NCI-H1092 (cell line): ENCODE measurements at regions not wholly inside any gene's neighbourhood (a gene's known extent, or its start where the extent isn't known, plus 50 kb on each side); places are given as distances from the start of the nearest gene placed in this dataset.
"Not testable (repeated sequence)": the region's sequence is repeated elsewhere in the genome, so short reads cannot be mapped to it uniquely, and the experiment has no call there.

Experiments used
- DNase-seq: peaks from one replicate; lab custom pipeline; 2025; lab: John Stamatoyannopoulos, UW

DNA sequence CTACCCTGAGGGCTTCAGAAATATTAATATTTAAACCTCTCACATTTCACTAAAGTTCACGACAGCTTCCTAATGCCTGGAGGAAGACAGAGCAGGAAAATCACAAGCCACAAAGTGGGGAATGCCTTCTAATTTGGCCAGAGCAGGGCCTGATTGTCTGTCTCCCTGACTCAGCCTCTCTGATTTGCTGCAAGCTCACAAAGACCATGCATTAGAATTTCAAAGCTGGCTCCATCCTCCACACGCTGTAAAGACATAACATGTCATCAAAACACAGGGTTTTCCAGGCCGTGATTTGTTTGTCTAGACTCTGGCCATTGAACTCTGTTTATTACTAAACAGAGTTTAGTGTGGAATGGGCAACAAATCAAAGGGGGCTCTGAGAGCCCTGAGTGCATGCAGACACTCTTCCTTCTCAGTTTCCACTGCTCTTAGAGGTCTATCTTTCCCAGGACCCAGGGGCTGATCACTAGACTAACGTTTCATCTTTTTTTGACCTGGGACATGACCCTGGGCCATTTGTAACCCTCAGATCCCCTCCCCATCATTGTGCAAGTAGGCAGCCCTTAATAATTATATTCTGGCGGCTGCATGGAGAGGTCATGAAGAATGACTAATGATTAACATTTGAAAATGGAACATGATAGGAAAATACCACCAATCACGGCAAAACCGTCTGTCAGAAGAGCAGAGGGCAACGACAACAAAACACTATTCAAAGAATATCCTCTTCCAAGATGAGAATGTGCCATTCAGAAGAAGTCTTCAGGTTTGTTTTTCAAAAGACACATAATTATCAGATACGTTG lies 140.2 kb downstream of the ENC1 start:
- DNase-seq = no peak

DNA sequence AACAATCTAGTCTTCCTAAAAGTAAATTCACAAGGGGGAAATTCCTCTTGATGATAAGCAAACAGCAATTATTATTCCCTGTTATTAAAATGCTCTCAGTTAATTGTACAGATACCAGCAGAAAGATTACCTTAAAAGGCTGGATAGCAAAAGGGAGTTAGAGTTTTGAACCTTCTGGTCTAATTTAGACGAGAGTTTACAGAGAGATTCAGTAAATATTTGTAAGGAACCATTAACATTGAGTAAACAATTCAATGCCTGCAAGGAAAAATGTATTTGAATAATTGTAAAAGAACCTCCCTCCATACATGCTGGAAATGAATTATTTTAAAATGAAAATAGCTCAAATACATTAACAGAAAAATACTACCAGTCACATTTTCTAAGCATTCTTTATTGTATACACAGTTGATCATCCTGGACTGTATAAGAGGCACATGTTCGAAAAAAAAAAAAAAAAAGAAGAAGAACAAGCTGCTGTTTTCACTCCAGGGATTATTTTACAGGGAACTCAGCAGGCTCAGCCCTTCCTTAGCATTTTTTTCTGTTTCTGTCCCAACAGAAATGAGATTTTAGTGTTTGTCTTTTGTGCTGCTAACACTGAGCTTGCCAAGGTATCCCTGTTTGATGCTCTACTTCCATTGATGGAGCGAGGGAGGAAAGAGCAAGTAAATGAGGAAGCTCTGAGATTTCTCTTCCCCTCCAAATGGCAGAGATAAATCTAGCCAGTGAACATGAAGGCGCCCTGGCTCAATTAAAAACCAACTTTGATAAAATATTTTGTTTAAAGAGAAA lies 141.1 kb downstream of the ENC1 start:
- DNase-seq = no peak

DNA sequence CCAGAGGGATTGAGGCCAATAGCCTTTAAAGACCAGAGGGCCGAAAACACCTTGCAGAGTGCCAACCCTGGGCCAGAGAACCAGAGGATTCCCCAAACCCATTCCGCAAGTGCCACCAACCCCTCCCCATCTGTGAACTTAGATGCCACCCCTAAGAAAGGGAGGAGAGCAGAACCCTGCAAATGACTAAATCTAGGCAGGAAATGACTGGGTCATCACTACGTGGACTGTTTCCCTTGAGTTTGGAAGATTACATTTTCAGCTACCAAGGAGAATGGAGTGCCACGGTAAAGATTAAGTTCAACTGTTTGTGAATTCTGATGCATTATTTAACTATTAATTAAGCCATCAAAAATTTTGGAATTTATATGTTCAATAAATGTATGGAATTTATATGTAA lies 142.8 kb downstream of the ENC1 start:
- DNase-seq = no peak

DNA sequence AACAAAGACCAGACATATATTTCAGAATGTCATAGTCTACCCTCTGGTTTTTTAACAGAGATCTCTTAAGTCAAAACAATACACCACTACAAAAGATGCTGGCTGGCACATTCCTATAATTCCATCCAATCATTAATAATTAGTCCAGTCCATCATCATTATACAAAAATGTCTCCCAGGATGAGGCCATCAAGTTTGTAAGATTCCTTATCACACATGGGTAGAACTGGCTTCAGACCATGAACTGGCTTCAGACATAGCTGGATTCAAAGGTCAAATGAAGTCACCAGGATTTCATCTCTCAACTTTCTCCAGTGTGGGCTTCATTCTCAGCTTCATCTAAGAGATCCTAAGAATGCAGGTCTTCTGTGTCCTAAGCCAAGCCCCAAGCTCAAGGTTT lies 147.1 kb downstream of the ENC1 start:
- DNase-seq = no peak

DNA sequence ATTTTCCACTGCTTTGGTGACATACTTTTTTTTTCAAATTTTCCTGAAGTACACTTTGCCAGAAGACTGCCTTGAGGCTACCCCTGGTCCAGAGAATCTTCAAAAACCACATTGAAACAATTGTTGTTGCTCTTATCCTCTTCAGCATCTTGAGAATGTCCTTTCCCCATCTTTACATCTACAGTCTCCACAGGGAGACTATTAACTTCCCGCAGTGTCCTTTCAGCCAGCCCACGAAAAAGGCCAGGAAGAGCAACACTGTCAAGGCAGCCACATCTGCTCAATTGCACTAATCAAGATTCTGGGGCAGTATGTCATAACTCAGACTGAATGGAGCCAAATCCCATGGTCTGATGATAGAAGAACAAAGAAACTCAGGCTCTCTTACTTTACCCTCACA lies 148.3 kb downstream of the ENC1 start:
- no peak for DNase-seq

GRCh38 chr5:74491586-74491985 lies 148.9 kb downstream of the ENC1 start:
- no peak for DNase-seq

- no peak for DNase-seq
These were observed 149.7 kb downstream of the ENC1 start for GRCh38 chr5:74490814-74491213.

- no peak for DNase-seq
These were observed 157.5 kb downstream of the ENC1 start for GRCh38 chr5:74482990-74483389.

GRCh38 chr5:74482523-74482922 lies 158.0 kb downstream of the ENC1 start:
- DNase-seq = no peak

GRCh38 chr5:74481357-74481756 lies 159.2 kb downstream of the ENC1 start:
- not testable (repeated sequence) for DNase-seq

DNA sequence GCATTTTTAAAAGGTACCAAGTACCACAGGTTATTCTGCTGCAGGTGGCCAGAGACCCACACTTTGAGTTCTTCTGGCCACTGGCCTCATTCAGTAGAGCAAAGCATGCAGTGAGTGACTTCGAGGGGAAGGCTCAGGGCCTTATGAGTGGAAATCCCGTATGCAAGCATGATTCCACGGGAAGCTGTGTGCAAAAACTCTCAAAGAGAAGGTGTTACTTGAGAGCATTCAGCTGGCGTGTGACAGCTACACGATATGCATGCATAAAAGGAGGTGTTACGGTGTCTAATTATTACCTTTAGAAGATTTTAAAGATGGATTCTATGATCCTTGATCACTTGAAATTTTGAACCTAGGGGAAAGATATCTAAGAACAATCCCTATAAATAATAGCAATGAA lies 160.3 kb downstream of the ENC1 start:
- no peak for DNase-seq

DNA sequence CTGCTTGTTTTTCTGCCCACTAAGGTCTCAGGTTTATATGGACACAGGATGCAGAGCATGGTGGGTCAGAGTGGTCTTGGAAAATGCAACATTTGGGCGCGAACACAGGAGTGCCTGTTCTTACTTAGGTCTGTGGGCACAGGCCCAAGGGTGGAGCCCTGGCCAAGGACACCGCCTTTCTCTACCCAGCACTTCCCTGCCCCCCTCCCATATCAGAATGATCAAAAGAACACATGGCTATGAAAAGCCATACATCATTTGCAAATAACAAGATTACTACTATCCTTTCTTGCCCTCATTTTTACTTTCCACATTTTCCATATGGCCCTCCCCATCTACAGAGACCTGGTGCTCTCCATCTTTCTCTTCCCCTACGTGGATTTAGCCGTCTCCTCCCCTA lies 162.2 kb downstream of the ENC1 start:
- no peak for DNase-seq

- no peak for DNase-seq
These were observed 162.8 kb downstream of the ENC1 start for GRCh38 chr5:74477761-74478160.

- DNase-seq = peak; percentile 10
These were observed 163.6 kb downstream of the ENC1 start for GRCh38 chr5:74476819-74477453.

- no peak for DNase-seq
These were observed 164.3 kb downstream of the ENC1 start for GRCh38 chr5:74476046-74476818.

DNA sequence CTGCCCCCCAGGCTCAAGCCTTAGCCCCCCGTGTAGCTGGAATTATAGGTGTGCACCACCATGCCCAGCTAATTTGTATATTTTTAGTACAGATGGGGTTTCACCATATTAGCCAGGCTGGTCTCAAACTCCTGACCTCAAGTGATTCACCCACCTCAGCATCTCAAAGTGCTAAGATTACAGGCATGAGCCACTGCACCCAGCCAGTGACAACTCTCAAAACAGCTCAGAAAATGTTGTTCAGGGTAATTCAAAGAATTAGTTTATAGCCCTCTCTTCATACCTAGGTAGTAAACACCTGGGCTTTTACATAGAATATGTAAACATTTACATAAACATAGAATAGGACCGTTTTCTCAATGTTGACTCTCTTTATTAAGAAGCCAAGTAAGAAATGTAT lies 168.7 kb downstream of the ENC1 start:
- no peak for DNase-seq

DNA sequence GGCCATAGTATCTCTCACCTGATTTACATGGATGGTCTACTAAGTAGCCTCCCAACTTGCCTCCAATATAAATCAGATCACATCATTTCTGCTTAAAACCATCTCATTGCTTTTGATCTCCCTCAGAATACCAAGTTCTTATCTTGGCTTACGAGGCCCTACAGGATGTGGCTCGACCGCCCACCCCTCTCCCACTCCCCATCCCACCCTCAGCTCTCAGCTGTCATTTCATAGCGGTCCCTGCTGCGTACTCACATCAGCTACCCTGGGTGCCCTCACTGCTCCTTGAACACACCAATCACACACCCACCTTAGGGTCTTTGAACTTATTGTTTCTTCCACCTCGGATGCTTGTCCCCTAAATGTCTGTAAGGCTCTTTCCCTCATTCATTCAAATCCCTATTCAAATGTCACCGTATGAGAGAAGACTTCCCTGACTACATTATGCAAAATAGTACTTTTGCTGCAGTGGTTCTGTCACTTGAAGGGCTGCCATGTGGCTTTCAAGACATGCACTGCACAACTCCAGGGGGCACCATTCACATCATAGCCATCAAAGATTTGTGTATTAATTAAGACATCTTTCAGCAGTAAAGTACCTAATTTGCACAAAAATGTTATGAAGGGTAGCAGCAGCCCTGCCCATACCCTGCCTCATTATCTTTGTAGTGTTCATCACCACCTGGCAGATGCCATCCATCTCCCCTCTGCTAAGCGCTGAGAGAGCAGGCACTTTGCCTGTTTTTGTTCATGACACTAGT lies 171.1 kb downstream of the ENC1 start:
- no peak for DNase-seq

GRCh38 chr5:74468421-74468820 lies 172.1 kb downstream of the ENC1 start:
- no peak for DNase-seq

GRCh38 chr5:74465724-74466123 lies 174.8 kb downstream of the ENC1 start:
- DNase-seq = no peak

DNA sequence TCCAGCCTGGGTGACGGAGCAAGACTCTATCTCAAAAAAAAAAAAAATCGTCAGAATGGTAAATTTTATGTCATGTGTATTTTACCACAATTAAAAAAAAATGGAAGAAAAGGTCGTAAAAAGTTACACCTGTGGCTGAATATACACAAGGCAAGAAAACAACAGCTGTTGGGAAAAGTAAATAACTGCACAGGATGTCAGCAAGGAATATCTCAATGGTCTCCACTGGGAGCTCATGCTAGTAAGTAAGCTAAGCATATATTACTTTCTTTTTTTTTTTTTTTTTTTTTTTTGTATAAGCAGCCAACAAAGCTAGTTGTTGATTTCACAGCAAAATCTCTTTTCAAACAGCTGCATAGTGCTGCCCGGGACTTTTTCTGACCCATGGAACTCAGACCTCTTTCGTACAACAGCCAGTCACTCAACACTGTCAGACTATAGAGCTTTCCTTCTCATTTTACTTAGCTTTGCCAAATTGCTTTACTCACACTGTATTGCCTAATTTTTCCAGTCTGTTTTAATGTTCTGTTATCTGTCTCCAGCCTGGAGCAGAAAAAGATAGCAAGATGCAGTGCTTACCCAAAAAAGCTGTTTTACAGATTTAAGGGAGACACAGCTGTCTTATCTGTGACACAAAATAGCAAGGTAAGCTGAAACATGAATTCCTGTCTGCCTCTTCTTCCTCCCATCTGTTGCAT lies 175.9 kb downstream of the ENC1 start:
- no peak for DNase-seq

DNA sequence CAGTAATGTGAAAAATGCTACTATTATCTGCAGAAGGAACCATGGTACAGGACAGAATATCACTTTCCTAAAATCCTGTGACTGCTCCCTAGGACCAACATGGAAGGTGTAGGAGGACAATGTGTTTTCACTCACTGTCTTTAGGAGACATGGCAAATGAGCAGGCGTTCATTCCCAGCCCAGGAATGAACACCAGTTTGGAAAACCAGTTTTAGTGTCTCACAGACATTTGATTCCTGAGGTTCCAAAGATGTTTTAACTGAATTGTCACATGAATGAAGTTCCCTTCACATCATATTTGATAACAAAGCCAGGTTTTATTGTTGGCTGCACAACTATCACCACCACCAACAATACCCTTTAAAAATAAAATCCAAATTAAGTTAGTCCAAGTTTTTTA lies 178.2 kb downstream of the ENC1 start:
- DNase-seq = no peak
